ENCODE measurements at regions not wholly inside any gene's neighbourhood (a gene's known extent, or its start where the extent isn't known, plus 50 kb on each side); places are given as distances from the start of the nearest gene placed in this dataset.

DNA sequence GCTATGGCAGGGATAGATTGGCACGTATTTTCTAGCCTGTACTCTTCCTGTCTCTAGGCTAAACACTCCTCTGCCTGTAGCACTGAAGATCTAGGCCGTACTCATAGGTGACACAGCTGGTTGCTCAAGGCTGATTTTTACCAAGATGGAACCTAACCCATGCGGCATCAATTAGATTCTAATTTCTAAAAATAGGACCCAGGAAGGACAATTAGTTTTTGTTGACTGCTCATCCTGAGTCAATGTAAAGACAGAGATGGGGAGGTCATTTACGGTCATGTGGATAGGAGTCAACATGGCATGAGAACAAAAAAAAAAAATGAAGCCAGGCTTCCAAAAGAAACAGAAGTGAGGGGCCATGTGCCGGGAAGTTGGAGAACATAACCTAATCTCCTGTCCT is 360.7 kb upstream of the ETAA1 start:
- TF ChIP-seq CTCF (conservative IDR thresholded peaks at IDR 0.05): no peak
- Histone ChIP-seq H3K27me3 (ENCODE audit: control insufficient read depth, insufficient read depth, low read length, poor library complexity, severe bottlenecking) (no peaks in the 10 kb centered on the region), H3K36me3 (ENCODE audit: control insufficient read depth, insufficient read depth, low read length) (no peaks in the 10 kb centered on the region), H3K9me3 (ENCODE audit: control insufficient read depth, low read length) (no peaks in the 10 kb centered on the region), H3K4me1 (ENCODE audit: control insufficient read depth, insufficient read depth, low read length) (no peaks in the 10 kb centered on the region), H3K9ac (ENCODE audit: extremely low read depth, low read length, poor library complexity, severe bottlenecking) (no peak overlapping the region), H3K27ac (ENCODE audit: low read depth, low read length) (no peak overlapping the region), H3K4me3 (ENCODE audit: low read length) (no peak overlapping the region)
- Mint-ChIP-seq H3K36me3 (ENCODE audit: low read depth) (no peaks in the 10 kb centered on the region), H3K27me3 (ENCODE audit: insufficient read depth) (no peaks in the 10 kb centered on the region), H3K4me3 (no peak overlapping the region), H3K27ac (no peak overlapping the region), H3K9me3 (no peaks in the 10 kb centered on the region), H3K4me1 (peaks cover 13% of the 10 kb centered on the region)
- no peak for DNase-seq
- 92 to 96% methylated on average over 4 to 5 of the region's 5 CpGs for WGBS, 2 experiments (ENCODE audit: insufficient coverage in 1 of 2, insufficient read length in 1 of 2)

DNA sequence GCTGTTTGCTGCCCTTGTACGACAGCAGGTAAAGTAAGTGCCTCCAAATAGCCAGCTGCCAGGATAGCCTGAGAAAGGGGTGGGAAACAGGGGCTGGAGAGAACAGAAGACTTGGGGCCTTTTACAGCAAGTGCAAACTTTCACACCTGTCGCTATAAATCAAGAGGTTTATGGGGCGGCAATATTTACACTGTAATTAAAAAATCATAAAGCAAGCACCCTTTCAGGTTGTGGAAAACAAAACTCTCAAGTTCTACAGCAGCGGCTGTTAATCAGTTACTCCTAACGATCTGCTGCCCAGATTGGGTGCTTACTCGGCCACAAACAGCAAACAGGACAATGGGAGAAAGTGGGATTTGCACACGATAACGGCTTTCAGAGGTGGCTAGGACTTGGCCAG is 359.5 kb upstream of the ETAA1 start:
- no peaks in the 10 kb centered on the region for H3K27me3 Mint-ChIP-seq (ENCODE audit: insufficient read depth)
- no peaks in the 10 kb centered on the region for H3K36me3 Mint-ChIP-seq (ENCODE audit: low read depth)
- Histone ChIP-seq H3K27ac (ENCODE audit: low read depth, low read length) (no peak overlapping the region), H3K9me3 (ENCODE audit: control insufficient read depth, low read length) (no peaks in the 10 kb centered on the region), H3K36me3 (ENCODE audit: control insufficient read depth, insufficient read depth, low read length) (no peaks in the 10 kb centered on the region), H3K4me3 (ENCODE audit: low read length) (no peak overlapping the region), H3K4me1 (ENCODE audit: control insufficient read depth, insufficient read depth, low read length) (no peaks in the 10 kb centered on the region), H3K9ac (ENCODE audit: extremely low read depth, low read length, poor library complexity, severe bottlenecking) (no peak overlapping the region), H3K27me3 (ENCODE audit: control insufficient read depth, insufficient read depth, low read length, poor library complexity, severe bottlenecking) (no peaks in the 10 kb centered on the region)
- peaks cover 13% of the 10 kb centered on the region for H3K4me1 Mint-ChIP-seq
- TF ChIP-seq CTCF (conservative IDR thresholded peaks at IDR 0.05): no peak
- no peak overlapping the region for H3K27ac Mint-ChIP-seq
- H3K4me3 Mint-ChIP-seq: no peak overlapping the region
- DNase-seq: no peak
- WGBS, 2 experiments (ENCODE audit: insufficient coverage in 1 of 2, insufficient read length in 1 of 2): 89 to 91% methylated on average over 8 of the region's 8 CpGs
- H3K9me3 Mint-ChIP-seq: no peaks in the 10 kb centered on the region

DNA sequence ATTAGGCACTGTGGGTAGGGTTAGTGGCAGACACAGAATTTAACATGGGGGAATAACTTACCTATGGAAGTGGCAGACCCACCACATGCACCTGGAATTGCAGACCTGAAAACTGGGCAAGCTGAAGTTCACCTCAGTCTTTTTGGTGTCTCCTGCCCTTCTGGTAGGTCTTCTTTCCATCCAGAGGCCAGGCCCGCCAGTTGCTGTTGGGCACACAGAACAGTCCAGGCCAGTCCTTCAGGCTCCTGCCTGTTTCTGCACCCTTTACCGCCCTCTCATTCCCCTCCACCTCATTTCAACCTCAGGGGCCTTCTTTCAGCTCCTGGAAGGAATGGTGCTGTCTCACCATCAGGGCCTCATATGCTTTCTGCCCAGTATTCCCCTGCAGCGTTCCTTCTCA is 358.9 kb upstream of the ETAA1 start:
- Mint-ChIP-seq H3K27ac (no peak overlapping the region), H3K4me3 (no peak overlapping the region), H3K27me3 (ENCODE audit: insufficient read depth) (no peaks in the 10 kb centered on the region), H3K4me1 (peaks cover 13% of the 10 kb centered on the region), H3K36me3 (ENCODE audit: low read depth) (no peaks in the 10 kb centered on the region), H3K9me3 (no peaks in the 10 kb centered on the region)
- Histone ChIP-seq H3K4me3 (ENCODE audit: low read length) (no peak overlapping the region), H3K9ac (ENCODE audit: extremely low read depth, low read length, poor library complexity, severe bottlenecking) (no peak overlapping the region), H3K9me3 (ENCODE audit: control insufficient read depth, low read length) (no peaks in the 10 kb centered on the region), H3K27ac (ENCODE audit: low read depth, low read length) (no peak overlapping the region), H3K36me3 (ENCODE audit: control insufficient read depth, insufficient read depth, low read length) (no peaks in the 10 kb centered on the region), H3K4me1 (ENCODE audit: control insufficient read depth, insufficient read depth, low read length) (no peaks in the 10 kb centered on the region), H3K27me3 (ENCODE audit: control insufficient read depth, insufficient read depth, low read length, poor library complexity, severe bottlenecking) (no peaks in the 10 kb centered on the region)
- 83 to 93% methylated on average over 1 to 3 of the region's 3 CpGs for WGBS, 2 experiments (ENCODE audit: insufficient coverage in 1 of 2, insufficient read length in 1 of 2)
- DNase-seq: no peak
- TF ChIP-seq CTCF (conservative IDR thresholded peaks at IDR 0.05): no peak
